GM23338 (cell line): ENCODE measurements at regions not wholly inside any gene's neighbourhood (a gene's known extent, or its start where the extent isn't known, plus 50 kb on each side); places are given as distances from the start of the nearest gene placed in this dataset.

Source experiments
- ATAC-seq: fragments of 200-7000 bp; cut with Tn5 transposase; 3 replicates; pipeline ENCODE4 v1.9.1; 2020
- DNase-seq: peaks from one replicate; pipeline ENCODE4 v3.0.0-alpha.2; 2015; ENCODE audit warnings: low spot score
- H2AFZ ChIP-seq: fragments of 200-600 bp; sonication (generic); 2 replicates; pipeline ENCODE4 v1.8.0; 2016; ENCODE audit warnings: antibody characterized with exemption, mild to moderate bottlenecking, moderate library complexity
- H3F3A ChIP-seq: fragments of 200-600 bp; sonication (generic); replicated peaks from 2 replicates; pipeline ENCODE4 v1.8.0; 2017; ENCODE audit warnings: antibody characterized with exemption, mixed run types, low read depth
- H3K27ac ChIP-seq: fragments of 200-600 bp; sonication (generic); 2 replicates; pipeline ENCODE4 v1.6.1; 2016; ENCODE audit warnings: low read depth
- H3K27me3 ChIP-seq: fragments of 200-600 bp; sonication (generic); 2 replicates; pipeline ENCODE4 v1.8.0; 2016; ENCODE audit warnings: mild to moderate bottlenecking, mixed run types, moderate library complexity; ENCODE audit not compliant: insufficient read depth
- H3K36me3 ChIP-seq: fragments of 200-600 bp; sonication (generic); 2 replicates; pipeline ENCODE4 v1.8.0; 2016; ENCODE audit warnings: mild to moderate bottlenecking; ENCODE audit not compliant: insufficient read depth
- H3K4me1 ChIP-seq: fragments of 200-600 bp; sonication (generic); 2 replicates; pipeline ENCODE4 v1.8.0; 2016; ENCODE audit warnings: mild to moderate bottlenecking, moderate library complexity; ENCODE audit not compliant: insufficient read depth
- H3K4me2 ChIP-seq: fragments of 200-600 bp; sonication (generic); 2 replicates; pipeline ENCODE4 v1.7.1; 2017; ENCODE audit warnings: mixed run types
- H3K4me3 ChIP-seq: fragments of 200-600 bp; sonication (generic); 2 replicates; pipeline ENCODE4 v1.6.1; 2016; ENCODE audit warnings: mixed run types
- H3K79me2 ChIP-seq: fragments of 200-600 bp; sonication (generic); replicated peaks from 2 replicates; pipeline ENCODE4 v1.8.0; 2017; ENCODE audit warnings: mild to moderate bottlenecking; ENCODE audit not compliant: insufficient read depth
- H3K9me2 ChIP-seq: fragments of 200-600 bp; sonication (generic); 2 replicates; pipeline ENCODE4 v1.8.0; 2017; ENCODE audit not compliant: insufficient read depth
- H4K20me1 ChIP-seq: fragments of 200-600 bp; sonication (generic); replicated peaks from 2 replicates; pipeline ENCODE4 v1.8.0; 2017; ENCODE audit warnings: mild to moderate bottlenecking; ENCODE audit not compliant: insufficient read depth
- H3K27ac Mint-ChIP-seq: 2 replicates; pipeline ENCODE4 v1.8.0; 2020; ENCODE audit warnings: inconsistent platforms, mild to moderate bottlenecking, moderate library complexity, mixed read lengths
- H3K27me3 Mint-ChIP-seq: 3 replicates; pipeline ENCODE4 v1.8.0; 2022; ENCODE audit warnings: low read depth, mild to moderate bottlenecking, moderate library complexity, mixed read lengths, inconsistent platforms; ENCODE audit not compliant: insufficient read depth, poor library complexity
- H3K36me3 Mint-ChIP-seq: 3 replicates; pipeline ENCODE4 v1.8.0; 2021; ENCODE audit warnings: low read depth, mild to moderate bottlenecking, inconsistent platforms, moderate library complexity, mixed read lengths
- H3K4me1 Mint-ChIP-seq: 3 replicates; pipeline ENCODE4 v1.8.0; 2020; ENCODE audit warnings: mild to moderate bottlenecking, inconsistent platforms, mixed read lengths
- H3K4me3 Mint-ChIP-seq: 3 replicates; pipeline ENCODE4 v1.8.0; 2021; ENCODE audit warnings: moderate library complexity, mild to moderate bottlenecking, inconsistent platforms, mixed read lengths
- H3K9me3 Mint-ChIP-seq: 3 replicates; pipeline ENCODE4 v1.8.0; 2020; ENCODE audit warnings: moderate library complexity, mild to moderate bottlenecking, inconsistent platforms, mixed read lengths
- EZH2 ChIP-seq: fragments of 200-600 bp; sonication (generic); IDR thresholded peaks from one replicate; pipeline ENCODE4 v1.8.0; 2017; ENCODE audit warnings: antibody characterized with exemption, mild to moderate bottlenecking, low read depth; ENCODE audit not compliant: unreplicated experiment
- EZH2phosphoT487 ChIP-seq: fragments of 200-600 bp; sonication (generic); IDR thresholded peaks from one replicate; pipeline ENCODE4 v1.8.1; 2018; ENCODE audit warnings: antibody characterized with exemption; ENCODE audit not compliant: unreplicated experiment
- POLR2AphosphoS5 ChIP-seq: IDR thresholded peaks from 2 replicates; pipeline ENCODE4 v1.6.1; 2016; ENCODE audit warnings: antibody characterized with exemption, low read depth
- STAT1 ChIP-seq: IDR thresholded peaks from one replicate; pipeline ENCODE4 v1.6.1; 2016; ENCODE audit warnings: antibody characterized with exemption; ENCODE audit not compliant: unreplicated experiment
- ZNF331 ChIP-seq: fragments of 250-450 bp; sonication (Bioruptor Pico); IDR thresholded peaks from 2 replicates; pipeline ENCODE4 v1.5.0; 2020; ENCODE audit warnings: low read depth, mild to moderate bottlenecking, moderate library complexity
- TF ChIP-seq, protein P1 (sequence below): IDR thresholded peaks from 2 replicates; pipeline ENCODE4 v1.6.1; 2016; ENCODE audit warnings: antibody characterized with exemption
- TF ChIP-seq, protein P2 (sequence below): fragments of 250-450 bp; sonication (Bioruptor Pico); IDR thresholded peaks from 2 replicates; pipeline ENCODE4 v1.5.0; 2020; ENCODE audit warnings: mild to moderate bottlenecking, moderate library complexity
- TF ChIP-seq, protein P3 (sequence below): IDR thresholded peaks from one replicate; pipeline ENCODE4 v1.6.1; 2018; ENCODE audit warnings: antibody characterized with exemption; ENCODE audit not compliant: unreplicated experiment

DNA sequence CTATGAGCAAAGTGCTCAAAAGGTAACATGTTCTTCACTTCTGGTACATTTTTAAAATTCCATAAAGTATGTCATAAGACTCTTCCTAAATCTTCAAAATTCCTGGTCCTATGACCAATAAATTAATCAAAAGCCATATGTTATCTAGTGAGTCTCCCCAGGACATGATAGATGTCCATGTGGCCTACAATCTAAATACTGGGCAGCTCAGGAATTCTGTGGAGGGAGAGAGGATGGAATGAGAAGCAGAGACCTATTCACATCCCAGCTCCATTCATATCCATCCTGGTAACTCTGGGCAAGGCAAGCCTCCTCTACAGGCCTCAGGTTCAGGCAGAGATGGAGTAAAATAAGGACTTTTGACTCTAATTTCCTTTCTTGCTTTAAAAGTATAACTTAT, 224.8 kb downstream of the MTERF1 start:
- no peaks in the 10 kb centered on the region for H3K36me3 ChIP-seq
- H4K20me1 ChIP-seq = no peaks in the 10 kb centered on the region
- no peaks in the 10 kb centered on the region for H3K79me2 ChIP-seq
- Mint-ChIP-seq H3K4me3 (no peak overlapping the region), H3K4me1 (no peaks in the 10 kb centered on the region), H3K36me3 (no peaks in the 10 kb centered on the region), H3K27ac (no peak overlapping the region), H3K27me3 (no peaks in the 10 kb centered on the region), H3K9me3 (peaks cover under 1% of the 10 kb centered on the region; the same call in 1 of the 3 replicates)
- H3K4me3 ChIP-seq = no peak overlapping the region
- DNase-seq (no peak), ATAC-seq (no peak)
- H3K4me2 ChIP-seq = no peak overlapping the region
- no peak overlapping the region for H2AFZ ChIP-seq
- no peaks in the 10 kb centered on the region for H3K4me1 ChIP-seq
- H3F3A ChIP-seq = no peaks in the 10 kb centered on the region
- TF ChIP-seq POLR2AphosphoS5 = no peak
- H3K27me3 ChIP-seq = no peaks in the 10 kb centered on the region
- H3K27ac ChIP-seq = no peak overlapping the region
- no peaks in the 10 kb centered on the region for H3K9me2 ChIP-seq

DNA sequence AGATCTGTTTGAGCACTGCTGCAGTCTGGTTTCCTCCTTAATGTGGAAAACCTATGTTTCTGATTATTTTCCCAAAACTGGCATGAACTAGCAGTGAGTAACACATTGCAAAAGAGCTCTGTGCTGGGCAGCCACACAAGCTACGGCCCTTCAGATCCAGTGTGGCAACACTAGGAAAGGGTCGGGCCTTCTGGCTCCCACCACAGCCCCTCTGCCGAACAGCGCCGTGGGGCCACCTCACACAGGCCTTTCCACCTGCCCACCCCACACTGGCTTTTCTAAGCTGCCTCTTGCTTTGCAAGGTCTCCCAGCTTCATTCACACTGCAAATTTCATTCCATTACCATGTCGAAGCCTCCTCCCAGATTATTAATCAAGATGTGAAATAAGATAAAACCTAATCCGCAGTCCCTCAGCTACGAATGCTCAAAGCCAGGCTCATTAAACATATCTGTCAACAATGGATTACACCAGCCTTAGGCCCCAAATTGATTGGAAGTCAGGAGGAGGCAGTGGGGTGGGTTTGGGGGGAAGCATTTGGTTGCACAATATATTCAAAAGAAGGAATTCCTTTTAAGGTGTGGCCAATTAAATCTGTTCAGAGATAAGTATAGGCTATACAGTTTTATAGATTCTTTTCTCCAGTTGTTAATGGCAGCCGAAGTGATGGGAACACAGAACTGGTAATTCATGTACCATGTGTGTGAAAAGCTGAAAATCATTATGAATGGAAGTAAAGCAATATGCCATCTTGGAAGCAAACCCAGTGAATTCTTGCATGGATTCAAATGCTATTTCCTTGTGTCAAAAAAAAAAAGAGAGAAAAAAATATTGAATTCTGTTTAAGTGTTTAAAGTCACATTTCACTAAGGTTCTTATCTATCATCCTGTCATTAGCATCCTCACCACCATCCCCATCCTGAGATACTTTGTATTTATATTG, 223.7 kb downstream of the MTERF1 start:
- Mint-ChIP-seq H3K27me3 (peaks cover 5% of the 10 kb centered on the region), H3K4me1 (no peaks in the 10 kb centered on the region), H3K9me3 (no peaks in the 10 kb centered on the region), H3K27ac (no peak overlapping the region), H3K4me3 (no peak overlapping the region), H3K36me3 (no peaks in the 10 kb centered on the region)
- Histone ChIP-seq H4K20me1 (no peaks in the 10 kb centered on the region), H3K4me1 (no peaks in the 10 kb centered on the region), H3K4me2 (no peak overlapping the region), H3F3A (no peaks in the 10 kb centered on the region), H3K36me3 (no peaks in the 10 kb centered on the region), H2AFZ (no peak overlapping the region), H3K27me3 (no peaks in the 10 kb centered on the region), H3K4me3 (no peak overlapping the region), H3K27ac (no peak overlapping the region), H3K9me2 (no peaks in the 10 kb centered on the region), H3K79me2 (no peaks in the 10 kb centered on the region)
- ATAC-seq (no peak; the same call in 2 of the 3 replicates), DNase-seq (no peak)
- TF ChIP-seq EZH2phosphoT487 (no peak), ZNF331 (CRISPR knock-in tag) (no peak), STAT1 (no peak), EZH2 (no peak), POLR2AphosphoS5 (no peak)
- TF ChIP-seq, protein P1, sequence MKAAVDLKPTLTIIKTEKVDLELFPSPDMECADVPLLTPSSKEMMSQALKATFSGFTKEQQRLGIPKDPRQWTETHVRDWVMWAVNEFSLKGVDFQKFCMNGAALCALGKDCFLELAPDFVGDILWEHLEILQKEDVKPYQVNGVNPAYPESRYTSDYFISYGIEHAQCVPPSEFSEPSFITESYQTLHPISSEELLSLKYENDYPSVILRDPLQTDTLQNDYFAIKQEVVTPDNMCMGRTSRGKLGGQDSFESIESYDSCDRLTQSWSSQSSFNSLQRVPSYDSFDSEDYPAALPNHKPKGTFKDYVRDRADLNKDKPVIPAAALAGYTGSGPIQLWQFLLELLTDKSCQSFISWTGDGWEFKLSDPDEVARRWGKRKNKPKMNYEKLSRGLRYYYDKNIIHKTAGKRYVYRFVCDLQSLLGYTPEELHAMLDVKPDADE = no peak
- TF ChIP-seq, protein P2, sequence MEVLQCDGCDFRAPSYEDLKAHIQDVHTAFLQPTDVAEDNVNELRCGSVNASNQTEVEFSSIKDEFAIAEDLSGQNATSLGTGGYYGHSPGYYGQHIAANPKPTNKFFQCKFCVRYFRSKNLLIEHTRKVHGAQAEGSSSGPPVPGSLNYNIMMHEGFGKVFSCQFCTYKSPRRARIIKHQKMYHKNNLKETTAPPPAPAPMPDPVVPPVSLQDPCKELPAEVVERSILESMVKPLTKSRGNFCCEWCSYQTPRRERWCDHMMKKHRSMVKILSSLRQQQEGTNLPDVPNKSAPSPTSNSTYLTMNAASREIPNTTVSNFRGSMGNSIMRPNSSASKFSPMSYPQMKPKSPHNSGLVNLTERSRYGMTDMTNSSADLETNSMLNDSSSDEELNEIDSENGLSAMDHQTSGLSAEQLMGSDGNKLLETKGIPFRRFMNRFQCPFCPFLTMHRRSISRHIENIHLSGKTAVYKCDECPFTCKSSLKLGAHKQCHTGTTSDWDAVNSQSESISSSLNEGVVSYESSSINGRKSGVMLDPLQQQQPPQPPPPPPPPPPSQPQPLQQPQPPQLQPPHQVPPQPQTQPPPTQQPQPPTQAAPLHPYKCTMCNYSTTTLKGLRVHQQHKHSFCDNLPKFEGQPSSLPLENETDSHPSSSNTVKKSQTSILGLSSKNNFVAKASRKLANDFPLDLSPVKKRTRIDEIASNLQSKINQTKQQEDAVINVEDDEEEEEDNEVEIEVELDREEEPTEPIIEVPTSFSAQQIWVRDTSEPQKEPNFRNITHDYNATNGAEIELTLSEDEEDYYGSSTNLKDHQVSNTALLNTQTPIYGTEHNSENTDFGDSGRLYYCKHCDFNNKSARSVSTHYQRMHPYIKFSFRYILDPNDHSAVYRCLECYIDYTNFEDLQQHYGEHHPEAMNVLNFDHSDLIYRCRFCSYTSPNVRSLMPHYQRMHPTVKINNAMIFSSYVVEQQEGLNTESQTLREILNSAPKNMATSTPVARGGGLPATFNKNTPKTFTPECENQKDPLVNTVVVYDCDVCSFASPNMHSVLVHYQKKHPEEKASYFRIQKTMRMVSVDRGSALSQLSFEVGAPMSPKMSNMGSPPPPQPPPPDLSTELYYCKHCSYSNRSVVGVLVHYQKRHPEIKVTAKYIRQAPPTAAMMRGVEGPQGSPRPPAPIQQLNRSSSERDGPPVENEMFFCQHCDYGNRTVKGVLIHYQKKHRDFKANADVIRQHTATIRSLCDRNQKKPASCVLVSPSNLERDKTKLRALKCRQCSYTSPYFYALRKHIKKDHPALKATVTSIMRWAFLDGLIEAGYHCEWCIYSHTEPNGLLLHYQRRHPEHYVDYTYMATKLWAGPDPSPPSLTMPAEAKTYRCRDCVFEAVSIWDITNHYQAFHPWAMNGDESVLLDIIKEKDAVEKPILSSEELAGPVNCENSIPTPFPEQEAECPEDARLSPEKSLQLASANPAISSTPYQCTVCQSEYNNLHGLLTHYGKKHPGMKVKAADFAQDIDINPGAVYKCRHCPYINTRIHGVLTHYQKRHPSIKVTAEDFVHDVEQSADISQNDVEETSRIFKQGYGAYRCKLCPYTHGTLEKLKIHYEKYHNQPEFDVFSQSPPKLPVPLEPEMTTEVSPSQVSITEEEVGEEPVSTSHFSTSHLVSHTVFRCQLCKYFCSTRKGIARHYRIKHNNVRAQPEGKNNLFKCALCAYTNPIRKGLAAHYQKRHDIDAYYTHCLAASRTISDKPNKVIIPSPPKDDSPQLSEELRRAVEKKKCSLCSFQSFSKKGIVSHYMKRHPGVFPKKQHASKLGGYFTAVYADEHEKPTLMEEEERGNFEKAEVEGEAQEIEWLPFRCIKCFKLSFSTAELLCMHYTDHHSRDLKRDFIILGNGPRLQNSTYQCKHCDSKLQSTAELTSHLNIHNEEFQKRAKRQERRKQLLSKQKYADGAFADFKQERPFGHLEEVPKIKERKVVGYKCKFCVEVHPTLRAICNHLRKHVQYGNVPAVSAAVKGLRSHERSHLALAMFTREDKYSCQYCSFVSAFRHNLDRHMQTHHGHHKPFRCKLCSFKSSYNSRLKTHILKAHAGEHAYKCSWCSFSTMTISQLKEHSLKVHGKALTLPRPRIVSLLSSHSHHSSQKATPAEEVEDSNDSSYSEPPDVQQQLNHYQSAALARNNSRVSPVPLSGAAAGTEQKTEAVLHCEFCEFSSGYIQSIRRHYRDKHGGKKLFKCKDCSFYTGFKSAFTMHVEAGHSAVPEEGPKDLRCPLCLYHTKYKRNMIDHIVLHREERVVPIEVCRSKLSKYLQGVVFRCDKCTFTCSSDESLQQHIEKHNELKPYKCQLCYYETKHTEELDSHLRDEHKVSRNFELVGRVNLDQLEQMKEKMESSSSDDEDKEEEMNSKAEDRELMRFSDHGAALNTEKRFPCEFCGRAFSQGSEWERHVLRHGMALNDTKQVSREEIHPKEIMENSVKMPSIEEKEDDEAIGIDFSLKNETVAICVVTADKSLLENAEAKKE (CRISPR knock-in tag) = no peak
- TF ChIP-seq, protein P3, sequence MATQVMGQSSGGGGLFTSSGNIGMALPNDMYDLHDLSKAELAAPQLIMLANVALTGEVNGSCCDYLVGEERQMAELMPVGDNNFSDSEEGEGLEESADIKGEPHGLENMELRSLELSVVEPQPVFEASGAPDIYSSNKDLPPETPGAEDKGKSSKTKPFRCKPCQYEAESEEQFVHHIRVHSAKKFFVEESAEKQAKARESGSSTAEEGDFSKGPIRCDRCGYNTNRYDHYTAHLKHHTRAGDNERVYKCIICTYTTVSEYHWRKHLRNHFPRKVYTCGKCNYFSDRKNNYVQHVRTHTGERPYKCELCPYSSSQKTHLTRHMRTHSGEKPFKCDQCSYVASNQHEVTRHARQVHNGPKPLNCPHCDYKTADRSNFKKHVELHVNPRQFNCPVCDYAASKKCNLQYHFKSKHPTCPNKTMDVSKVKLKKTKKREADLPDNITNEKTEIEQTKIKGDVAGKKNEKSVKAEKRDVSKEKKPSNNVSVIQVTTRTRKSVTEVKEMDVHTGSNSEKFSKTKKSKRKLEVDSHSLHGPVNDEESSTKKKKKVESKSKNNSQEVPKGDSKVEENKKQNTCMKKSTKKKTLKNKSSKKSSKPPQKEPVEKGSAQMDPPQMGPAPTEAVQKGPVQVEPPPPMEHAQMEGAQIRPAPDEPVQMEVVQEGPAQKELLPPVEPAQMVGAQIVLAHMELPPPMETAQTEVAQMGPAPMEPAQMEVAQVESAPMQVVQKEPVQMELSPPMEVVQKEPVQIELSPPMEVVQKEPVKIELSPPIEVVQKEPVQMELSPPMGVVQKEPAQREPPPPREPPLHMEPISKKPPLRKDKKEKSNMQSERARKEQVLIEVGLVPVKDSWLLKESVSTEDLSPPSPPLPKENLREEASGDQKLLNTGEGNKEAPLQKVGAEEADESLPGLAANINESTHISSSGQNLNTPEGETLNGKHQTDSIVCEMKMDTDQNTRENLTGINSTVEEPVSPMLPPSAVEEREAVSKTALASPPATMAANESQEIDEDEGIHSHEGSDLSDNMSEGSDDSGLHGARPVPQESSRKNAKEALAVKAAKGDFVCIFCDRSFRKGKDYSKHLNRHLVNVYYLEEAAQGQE = no peak
